ENCODE measurements at regions not wholly inside any gene's neighbourhood (a gene's known extent, or its start where the extent isn't known, plus 50 kb on each side); places are given as distances from the start of the nearest gene placed in this dataset.

- TF ChIP-seq ZNF274 (IDR thresholded peaks at IDR 0.05; ENCODE audit: low read depth, low read length): no peak
- no peak for TF ChIP-seq YY1 (IDR thresholded peaks at IDR 0.05; ENCODE audit: insufficient read depth, insufficient read length)
- TF ChIP-seq SUZ12 (IDR thresholded peaks at IDR 0.05; ENCODE audit: extremely low read depth, insufficient read depth, insufficient read length): no peak
Observed at GRCh38 chr3:144772372-144772771, 800.7 kb downstream of the DIPK2A start.

Measured in NT2/D1 (cell line).